Inflammatory macrophage treated with lipopolysaccharide for 1 hour (primary cell): ENCODE measurements at regions not wholly inside any gene's neighbourhood (a gene's known extent, or its start where the extent isn't known, plus 50 kb on each side); places are given as distances from the start of the nearest gene placed in this dataset.

Experiments
- DNase-seq, 2 donors: peaks; one replicate each; pipeline ENCODE4 v3.0.0-alpha.2; 2020 to 2022

GRCh38 chr1:112267206-112267605 lies 128.8 kb upstream of the CTTNBP2NL start:
- no peak for DNase-seq

- no peak for DNase-seq
These were observed 128.1 kb upstream of the CTTNBP2NL start for GRCh38 chr1:112267929-112268328.

GRCh38 chr1:112268408-112268807 lies 127.6 kb upstream of the CTTNBP2NL start:
- no peak for DNase-seq

- no peak for DNase-seq
These were observed 124.7 kb upstream of the CTTNBP2NL start for GRCh38 chr1:112271270-112271669.

- no peak for DNase-seq
These were observed 123.8 kb upstream of the CTTNBP2NL start for GRCh38 chr1:112272101-112272772.

GRCh38 chr1:112284796-112285195 lies 111.2 kb upstream of the CTTNBP2NL start:
- no peak for DNase-seq

- no peak for DNase-seq
These were observed 110.7 kb upstream of the CTTNBP2NL start for GRCh38 chr1:112285316-112285715.

GRCh38 chr1:112285746-112286145 lies 110.3 kb upstream of the CTTNBP2NL start:
- DNase-seq, result no peak

- DNase-seq, result no peak
These were observed 99.1 kb upstream of the CTTNBP2NL start for GRCh38 chr1:112296908-112297307.

- DNase-seq, result no peak
These were observed 98.5 kb upstream of the CTTNBP2NL start for GRCh38 chr1:112297536-112297935.

GRCh38 chr1:112298558-112298957 lies 97.5 kb upstream of the CTTNBP2NL start:
- DNase-seq, result peak; percentile 26 to 73

- DNase-seq, result no peak
These were observed 91.9 kb upstream of the CTTNBP2NL start for GRCh38 chr1:112304126-112304525.

- DNase-seq, result no peak
These were observed 91.4 kb upstream of the CTTNBP2NL start for GRCh38 chr1:112304612-112305011.

GRCh38 chr1:112307930-112308591 lies 88.0 kb upstream of the CTTNBP2NL start:
- no peak for DNase-seq

GRCh38 chr1:112308716-112309115 lies 87.3 kb upstream of the CTTNBP2NL start:
- no peak for DNase-seq

- no peak for DNase-seq
These were observed 86.5 kb upstream of the CTTNBP2NL start for GRCh38 chr1:112309499-112309898.

GRCh38 chr1:112312315-112312714 lies 83.7 kb upstream of the CTTNBP2NL start:
- DNase-seq, result no peak

GRCh38 chr1:112312879-112313278 lies 83.1 kb upstream of the CTTNBP2NL start:
- no peak for DNase-seq

GRCh38 chr1:112316254-112316913 lies 79.6 kb upstream of the CTTNBP2NL start:
- no peak for DNase-seq

GRCh38 chr1:112317140-112317539 lies 78.9 kb upstream of the CTTNBP2NL start:
- no peak for DNase-seq

- no peak for DNase-seq
These were observed 78.4 kb upstream of the CTTNBP2NL start for GRCh38 chr1:112317611-112318062.

GRCh38 chr1:112318263-112318662 lies 77.8 kb upstream of the CTTNBP2NL start:
- DNase-seq, result no peak

- DNase-seq, result no peak
These were observed 77.2 kb upstream of the CTTNBP2NL start for GRCh38 chr1:112318698-112319370.
